ENCODE measurements at regions not wholly inside any gene's neighbourhood (a gene's known extent, or its start where the extent isn't known, plus 50 kb on each side); places are given as distances from the start of the nearest gene placed in this dataset.
"Not testable (repeated sequence)": the region's sequence is repeated elsewhere in the genome, so short reads cannot be mapped to it uniquely, and the experiment has no call there.

DNA sequence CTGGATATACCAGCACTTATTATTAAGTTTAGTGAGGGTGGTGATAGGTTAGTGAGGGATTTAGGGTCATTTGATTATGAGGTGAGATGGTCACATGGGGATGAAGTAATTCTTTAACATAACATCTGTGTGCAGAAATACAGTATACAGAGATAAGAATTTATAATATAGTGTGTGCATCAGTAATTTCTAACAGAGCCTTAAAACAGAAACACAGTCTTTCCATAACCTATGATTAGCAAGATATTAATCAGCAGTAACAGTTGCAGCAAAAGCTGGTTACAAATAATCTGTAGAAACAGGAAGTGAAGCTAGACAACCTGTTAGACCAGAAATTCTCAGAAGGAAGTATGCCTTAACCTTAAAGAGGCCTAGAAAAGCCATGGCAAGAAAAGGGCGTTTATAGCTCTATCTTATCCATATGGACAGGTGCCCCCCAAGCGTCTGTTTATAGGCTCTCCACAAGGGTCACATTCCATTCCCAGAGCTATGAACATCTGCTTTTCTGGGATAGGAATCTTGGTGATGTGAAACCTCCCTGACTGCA, 112.5 kb upstream of the WSB1 start:
- not testable (repeated sequence) for DNase-seq (ENCODE audit: low spot score)

DNA sequence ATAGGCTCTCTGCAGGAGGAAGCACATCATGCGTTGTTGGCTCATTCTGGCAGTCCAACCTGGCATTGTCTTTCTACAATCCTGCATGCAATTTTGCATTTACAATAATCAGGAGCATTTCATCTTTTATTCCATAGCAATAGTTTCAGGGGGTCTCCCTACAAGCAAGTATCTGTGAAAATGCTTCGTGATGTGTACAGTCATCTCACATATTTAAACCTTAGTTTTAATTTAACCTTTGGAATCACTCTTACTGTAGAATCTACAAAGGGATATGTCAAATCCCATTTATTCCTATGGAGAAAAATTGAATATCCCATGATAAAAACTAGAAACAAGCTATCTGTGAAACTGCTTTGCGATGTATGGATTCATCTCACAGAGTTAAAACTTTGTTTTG, 112.0 kb upstream of the WSB1 start:
- DNase-seq (ENCODE audit: low spot score), result no peak
- intact Hi-C loops (cut with DNase I), result no loop called here

More for the DNA sequence above, 112.5 kb upstream of the WSB1 start:
- intact Hi-C loops (cut with DNase I), result not testable (repeated sequence)

DNA sequence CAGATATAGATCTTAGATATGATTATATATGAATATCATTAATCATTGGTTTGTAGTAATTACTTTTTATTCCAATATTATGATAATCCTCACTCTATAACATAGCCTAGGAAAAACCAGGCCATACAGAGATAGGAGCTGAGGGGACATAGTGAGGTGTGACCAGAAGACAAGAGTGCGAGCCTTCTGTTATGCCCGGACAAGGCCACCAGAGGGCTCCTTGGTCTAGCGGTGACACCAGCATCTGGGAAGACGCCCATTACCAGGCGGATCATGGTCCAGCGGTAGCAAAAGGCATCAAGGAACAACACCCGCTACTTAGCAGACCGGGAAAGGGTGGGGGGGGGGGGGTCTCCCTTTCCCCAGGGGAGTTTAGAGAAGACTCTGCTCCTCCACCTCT, 96.4 kb upstream of the WSB1 start:
- DNase-seq (ENCODE audit: low spot score); intact Hi-C loops (cut with DNase I): not testable (repeated sequence)

DNA sequence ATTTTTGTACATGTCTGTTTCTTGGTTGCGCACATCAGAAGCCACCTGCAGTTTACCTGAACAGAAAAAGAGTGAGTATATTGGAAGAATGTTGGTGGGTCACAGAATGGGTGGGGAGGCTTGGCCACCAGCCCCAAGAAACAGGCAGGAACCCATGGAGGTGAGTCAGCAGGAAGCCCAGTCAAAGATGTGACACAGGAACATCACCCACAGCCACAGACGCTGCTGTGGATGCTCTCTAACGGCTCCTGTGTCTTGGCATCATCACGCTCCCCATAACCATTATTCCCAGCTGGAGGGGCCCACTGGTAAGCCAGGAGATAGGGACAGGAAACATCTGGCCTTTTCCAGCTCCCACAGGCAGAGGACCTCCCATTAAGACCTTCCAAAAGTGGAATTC, 94.0 kb upstream of the WSB1 start:
- DNase-seq (ENCODE audit: low spot score), result no peak
- intact Hi-C loops (cut with DNase I), result no loop called here

DNA sequence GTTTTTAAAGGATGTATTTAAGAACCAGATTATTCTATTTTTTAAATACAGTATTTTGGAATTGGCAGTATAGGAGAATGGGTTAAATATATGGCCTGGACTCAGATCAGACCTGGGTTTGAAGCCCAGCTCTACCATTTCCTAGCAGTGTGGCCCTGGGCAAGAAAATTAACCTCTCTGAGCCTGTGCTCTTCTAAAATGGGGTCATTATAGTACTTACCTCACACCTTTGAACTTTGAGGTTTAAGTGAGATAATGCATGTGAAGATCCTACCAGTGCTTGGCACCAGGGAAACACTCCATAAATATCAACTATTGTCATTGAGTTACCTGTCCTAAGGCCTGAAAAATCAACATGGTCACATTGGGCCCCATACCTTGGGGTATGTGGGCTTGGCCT, 93.4 kb upstream of the WSB1 start:
- no peak for DNase-seq (ENCODE audit: low spot score)
- intact Hi-C loops (cut with DNase I), result no loop called here

DNA sequence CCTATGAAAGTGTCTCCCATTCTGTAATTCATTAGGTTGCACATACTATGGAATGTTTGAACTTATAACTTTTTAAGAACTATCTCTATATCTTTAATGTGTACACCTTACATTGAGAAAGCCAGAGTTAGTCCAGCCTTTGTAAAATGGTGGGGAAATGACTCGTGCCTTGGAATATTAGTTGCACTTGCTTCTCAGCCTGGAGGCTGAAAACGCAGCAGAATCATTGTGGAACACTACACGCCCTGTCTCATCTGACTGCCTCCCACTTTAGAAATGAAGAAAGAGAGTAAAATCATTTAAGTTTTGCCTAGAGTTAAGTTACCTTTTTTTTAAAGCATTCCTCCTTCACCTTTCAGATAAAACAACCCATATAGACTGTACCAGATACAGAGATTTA, 90.7 kb upstream of the WSB1 start:
- intact Hi-C loops (cut with DNase I), result no loop called here
- DNase-seq (ENCODE audit: low spot score), result no peak

DNA sequence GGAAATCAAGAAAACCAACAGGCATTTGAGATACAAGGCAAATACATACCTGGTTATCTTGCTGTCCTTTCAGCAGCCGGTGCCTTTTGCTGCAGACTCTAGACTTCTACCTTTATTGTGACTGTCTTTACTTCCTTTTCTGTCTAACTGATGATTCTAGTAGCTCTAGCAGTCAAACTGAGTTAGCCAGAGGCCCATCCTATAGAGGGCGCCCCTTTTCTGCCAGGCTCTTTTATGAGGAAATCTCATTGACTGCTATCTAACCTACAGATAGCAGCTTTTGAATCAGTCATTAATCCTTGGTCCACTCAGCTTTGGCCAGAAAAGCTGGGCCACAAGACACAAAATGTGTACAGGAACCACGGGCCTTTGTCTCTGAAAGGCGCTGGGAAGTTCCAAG, 87.5 kb upstream of the WSB1 start:
- no peak for DNase-seq (ENCODE audit: low spot score)
- intact Hi-C loops (cut with DNase I), result no loop called here

DNA sequence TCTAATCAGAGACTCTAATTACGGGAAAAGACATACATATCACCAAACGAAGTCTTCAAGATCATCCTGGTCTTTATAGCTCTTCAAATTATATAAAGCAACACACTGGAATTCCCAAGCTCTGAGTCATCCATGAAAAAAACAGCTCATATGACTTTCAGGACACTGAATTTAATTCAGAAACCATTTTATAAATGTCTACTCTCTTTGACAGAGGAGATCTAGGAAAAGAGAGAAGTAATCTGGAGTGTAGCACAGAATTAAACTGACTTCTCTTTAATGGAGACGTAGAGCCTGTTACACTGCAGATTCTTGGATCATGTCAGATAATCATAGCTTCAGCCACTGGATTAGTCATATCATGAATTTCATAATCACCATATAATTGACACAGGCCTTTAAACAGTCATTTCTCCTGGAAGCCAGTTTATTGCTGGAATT, 86.8 kb upstream of the WSB1 start:
- intact Hi-C loops (cut with DNase I), result no loop called here
- DNase-seq (ENCODE audit: low spot score), result no peak

DNA sequence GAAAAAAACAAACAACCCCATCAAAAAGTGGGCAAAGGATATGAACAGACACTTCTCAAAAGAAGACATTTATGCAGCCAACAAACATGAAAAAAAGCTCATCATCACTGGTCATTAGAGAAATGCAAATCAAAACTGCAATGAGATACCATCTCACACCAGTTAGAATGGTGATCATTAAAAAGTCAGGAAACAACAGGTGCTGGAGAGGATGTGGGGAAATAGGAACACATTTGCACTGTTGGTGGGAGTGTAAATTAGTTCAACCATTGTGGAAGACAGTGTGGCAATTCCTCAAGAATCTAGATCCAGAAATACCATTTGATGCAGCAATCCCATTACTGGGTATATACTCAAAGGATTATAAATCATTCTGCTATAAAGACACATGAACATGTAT, 85.5 kb upstream of the WSB1 start:
- DNase-seq (ENCODE audit: low spot score); intact Hi-C loops (cut with DNase I): not testable (repeated sequence)

DNA sequence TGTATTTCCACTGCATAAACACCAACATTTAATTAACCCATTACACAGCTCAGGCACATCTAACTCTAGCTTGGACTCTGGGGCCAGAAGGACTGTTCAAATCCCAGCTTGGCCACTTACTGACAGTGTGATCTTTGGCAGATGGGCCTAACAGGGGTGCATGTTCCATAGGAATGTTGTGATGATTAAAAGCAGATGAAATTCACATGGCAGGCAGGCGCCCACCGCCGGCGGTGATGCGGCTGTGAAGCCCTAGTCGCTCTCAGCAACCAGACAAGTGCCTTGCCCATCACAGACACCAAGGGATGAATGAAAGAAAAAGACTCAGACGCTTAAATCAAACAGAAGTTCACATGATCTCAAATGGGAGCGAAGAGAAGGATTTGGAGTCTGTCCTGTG, 84.6 kb upstream of the WSB1 start:
- no peak for DNase-seq (ENCODE audit: low spot score)
- intact Hi-C loops (cut with DNase I), result no loop called here

DNA sequence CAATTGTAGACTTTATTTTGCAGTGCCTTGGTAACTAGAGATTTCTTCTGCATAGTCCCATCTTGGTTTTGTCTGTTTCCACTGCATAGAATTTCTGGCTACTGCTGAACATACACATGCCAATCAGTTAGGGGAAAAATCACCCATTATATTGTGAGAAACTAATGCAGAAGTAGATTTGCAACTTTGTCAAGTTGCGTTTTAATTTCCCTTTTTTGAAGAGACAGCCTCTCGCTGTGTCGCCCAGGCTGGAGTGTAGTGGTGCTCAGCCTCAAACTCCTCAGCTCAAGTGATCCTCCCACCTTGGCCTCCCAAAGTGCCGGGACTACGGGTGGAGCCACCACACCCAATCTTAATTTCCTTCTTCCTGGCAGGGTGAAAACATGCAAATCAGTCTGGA, 83.1 kb upstream of the WSB1 start:
- DNase-seq (ENCODE audit: low spot score); intact Hi-C loops (cut with DNase I): not testable (repeated sequence)

DNA sequence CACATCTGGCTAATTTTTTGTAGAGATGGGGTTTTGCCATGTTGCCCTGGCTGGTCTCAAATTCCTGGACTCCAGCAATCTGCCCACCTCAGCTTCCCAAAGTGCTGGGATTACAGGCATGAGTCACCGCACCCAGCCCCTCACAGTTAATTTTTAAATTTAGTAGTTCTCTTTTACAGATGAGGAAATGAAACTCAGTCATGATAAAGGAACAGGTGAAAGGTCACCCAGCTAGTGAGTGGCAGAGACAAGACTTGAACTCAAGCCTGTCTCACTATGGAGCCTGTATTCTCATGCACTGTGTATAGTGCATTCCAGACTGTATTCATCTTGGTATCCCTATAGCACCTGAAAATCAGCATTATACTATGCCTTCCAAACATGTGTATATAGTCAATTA, 77.1 kb upstream of the WSB1 start:
- intact Hi-C loops (cut with DNase I), result no loop called here
- DNase-seq (ENCODE audit: low spot score), result no peak

DNA sequence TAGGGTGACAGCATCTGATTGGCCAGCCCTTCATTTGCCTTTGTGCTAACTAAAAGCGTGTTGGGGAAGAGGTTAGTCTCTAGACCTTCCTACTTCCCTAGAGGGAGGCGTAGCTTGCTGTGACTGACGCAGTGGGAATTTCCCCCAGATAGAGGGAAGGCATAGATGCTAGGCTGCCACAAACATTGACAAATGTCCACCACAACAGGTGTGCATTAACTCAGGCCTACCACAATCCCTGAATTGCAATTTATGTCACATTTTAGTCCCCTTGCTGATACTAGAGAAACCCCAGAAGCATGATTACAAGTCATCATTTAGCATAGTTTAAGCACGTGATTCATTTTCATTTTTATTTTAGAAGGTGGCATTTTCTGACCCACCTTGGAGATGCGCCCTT, 76.3 kb upstream of the WSB1 start:
- DNase-seq (ENCODE audit: low spot score), result no peak
- intact Hi-C loops (cut with DNase I), result no loop called here

DNA sequence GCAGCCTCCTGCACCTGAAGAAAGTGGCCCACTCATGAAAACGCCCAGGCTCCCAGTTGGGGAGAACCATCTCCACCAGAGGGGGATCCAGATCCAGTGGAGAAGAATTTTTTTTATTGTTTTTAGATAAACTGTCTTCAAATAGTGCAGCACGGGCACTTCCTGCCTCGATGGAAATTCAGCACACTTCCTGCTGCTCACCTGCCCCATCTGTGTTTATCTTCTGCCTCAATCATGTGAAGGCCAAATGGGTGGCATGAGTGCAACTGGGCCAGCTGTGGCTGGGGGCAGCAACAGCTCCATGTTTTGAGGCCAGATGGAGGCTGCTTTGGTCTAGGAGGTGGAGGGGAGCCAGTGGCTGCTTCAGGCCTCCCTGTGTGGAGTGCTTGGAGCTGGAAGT, 75.9 kb upstream of the WSB1 start:
- intact Hi-C loops (cut with DNase I), result no loop called here
- no peak for DNase-seq (ENCODE audit: low spot score)

DNA sequence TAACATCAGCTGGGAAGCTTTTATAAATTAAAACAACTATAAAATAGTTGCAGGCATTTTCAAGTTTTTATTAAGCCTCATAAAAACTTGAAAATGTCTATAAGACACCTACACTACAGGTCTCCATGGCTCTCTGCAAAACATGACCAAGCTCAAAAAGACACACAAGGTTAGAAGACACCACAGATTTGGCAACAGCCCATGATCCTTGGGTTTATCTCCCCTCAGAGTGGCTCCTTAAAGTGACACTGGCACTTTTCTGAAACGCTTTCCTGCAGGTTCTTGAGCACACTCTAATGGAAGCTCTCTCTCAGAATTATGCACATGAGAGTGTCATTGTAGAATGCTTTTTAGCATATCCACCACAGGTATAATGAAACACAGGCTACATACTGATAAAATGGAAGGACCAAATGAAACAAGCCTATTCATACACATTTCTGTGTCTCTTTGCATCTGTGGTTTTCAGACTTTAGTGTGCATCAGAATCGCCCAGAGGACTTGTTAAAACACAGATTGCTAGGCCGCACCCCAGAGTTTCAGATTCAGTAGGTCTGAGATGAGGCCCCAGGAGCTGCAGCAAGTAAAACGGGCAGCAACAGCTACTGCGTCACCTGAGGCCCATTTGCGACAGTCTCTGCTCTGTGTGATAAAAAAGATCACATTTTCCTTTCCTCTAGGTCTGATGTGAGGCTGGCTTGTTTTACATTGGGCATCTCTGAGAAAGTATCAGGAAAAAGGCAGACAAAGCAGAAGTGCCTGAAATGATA, 75.0 kb upstream of the WSB1 start:
- intact Hi-C loops (cut with DNase I), result no loop called here
- no peak for DNase-seq (ENCODE audit: low spot score)

DNA sequence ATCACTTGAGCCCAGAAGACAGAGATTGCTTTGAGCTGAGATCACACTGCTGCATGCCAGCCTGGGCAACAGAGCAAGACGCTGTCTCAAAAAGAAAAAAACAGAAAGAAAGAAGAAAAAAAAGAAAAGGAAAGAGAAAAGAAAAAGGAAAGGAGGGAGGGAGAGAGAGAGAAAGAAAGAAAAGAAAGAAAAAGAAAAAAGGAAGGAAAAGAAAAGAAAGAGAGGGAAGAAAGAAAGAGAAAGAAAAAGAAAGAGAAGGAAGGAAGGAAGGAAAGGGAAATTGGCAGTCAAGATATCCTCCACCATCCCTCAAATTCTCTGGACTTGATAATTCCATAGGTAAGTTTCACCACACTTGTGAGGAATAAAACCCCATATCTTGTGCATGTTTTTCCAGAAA, 71.4 kb upstream of the WSB1 start:
- intact Hi-C loops (cut with DNase I), result no loop called here
- DNase-seq (ENCODE audit: low spot score), result no peak

DNA sequence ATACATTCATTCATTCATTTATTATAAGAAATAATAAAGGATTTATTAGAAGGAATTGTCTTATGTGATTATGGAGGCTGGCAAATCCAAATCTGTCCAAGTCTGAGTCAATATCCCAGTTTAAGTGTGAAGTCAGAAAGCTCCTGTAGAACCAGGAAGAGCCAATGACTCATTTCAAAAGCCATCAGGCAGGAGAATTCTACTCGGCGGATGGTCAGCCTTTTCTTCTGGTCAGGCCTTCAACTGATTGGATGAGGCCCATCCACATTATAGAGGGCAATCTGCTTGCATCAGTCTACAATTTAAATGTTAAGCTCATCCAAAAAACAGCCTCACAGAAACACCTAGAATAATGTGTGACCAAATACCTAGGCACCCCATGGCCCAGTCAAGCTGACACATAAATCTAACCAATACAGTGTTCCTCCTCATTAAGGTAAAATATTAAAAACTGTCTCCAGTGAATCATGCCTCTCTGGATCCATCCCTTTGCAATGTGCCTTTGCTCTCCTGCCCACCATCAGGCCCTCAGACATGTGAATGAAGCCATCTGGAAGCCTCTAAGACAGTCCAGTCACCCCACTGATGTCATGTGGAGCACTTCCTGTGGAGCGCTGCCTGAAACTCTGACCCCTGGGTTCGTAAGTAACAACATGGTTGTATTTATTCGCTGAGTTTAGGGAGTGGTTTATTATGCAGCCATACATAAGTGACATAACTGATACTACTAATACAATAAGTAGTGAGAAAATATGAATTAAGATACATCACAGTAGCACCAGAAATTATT, 69.2 kb upstream of the WSB1 start:
- intact Hi-C loops (cut with DNase I), result no loop called here
- no peak for DNase-seq (ENCODE audit: low spot score)

DNA sequence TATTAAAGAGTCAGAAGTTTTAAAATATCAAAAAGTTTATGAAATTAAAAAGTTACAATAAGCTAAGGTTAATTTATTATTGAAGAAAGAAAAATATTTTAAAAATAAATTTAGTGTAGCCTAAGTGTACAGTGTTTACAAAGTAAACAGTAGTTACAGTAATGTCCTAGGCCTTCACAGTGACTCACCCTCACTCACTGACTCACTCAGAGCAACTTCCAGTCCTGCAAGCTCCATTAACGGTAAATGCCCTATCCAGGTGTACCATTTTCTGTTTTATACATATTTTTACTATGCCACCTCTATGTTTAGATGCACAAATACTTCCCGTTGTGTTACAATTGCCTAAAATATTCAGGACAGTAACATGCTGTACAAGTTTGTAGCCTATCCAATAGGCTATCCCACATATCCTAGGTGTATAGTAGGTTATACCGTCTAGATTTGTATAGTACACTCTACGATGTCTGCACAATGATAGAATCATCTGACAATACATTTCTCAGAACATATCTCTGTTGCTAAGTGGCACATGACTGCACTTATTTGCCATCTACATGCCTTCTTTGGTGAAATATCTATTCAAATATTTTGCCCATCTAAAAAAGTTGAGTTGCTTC, 67.2 kb upstream of the WSB1 start:
- DNase-seq (ENCODE audit: low spot score), result no peak
- intact Hi-C loops (cut with DNase I), result no loop called here

DNA sequence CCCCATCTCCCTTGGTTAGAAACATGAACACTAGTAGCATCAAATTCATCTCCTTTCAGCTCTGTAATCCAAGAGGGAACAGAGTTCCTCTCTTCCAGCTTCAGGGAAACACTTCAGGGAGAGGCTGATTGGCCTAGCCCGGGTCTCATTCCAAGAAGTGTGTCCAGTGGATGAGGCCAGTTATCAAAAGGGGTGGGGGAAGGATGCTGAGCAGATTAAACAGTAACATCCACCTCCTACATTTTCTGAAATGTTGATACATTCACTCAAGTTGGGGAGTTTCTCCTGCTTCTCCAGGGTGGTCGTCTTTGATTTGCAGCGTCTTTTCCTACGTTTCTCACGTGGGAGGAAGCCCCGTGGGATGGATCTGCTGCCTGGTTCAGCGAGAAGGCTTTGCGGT, 62.9 kb upstream of the WSB1 start:
- intact Hi-C loops (cut with DNase I), result no loop called here
- DNase-seq (ENCODE audit: low spot score), result no peak

DNA sequence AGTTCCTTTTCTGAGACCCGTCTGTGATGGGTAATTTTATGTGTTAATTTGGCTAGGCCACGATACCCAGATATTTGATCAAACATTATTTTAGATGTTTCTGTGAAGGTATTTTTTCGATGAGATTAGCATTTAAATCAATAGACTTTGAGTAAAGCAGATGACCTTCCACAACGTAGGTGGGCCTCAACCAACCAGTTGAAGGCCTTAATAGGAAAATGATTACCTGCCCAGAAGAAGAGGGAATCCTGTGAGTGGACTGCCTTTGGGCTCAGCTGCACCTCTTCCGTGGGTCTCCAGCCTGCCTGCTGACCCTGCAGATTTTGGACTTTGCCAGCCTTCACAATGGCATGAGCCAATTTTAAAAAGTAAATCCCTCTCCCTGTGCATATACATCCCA, 61.6 kb upstream of the WSB1 start:
- no peak for DNase-seq (ENCODE audit: low spot score)
- intact Hi-C loops (cut with DNase I), result no loop called here
